VCaP (cell line): ENCODE measurements at regions not wholly inside any gene's neighbourhood (a gene's known extent, or its start where the extent isn't known, plus 50 kb on each side); places are given as distances from the start of the nearest gene placed in this dataset.

ENCODE experiments used
- H3K27ac ChIP-seq: fragments of 450-650 bp; 2 replicates; pipeline ENCODE4 v1.5.1; 2017
- TF ChIP-seq, protein P1 (sequence below): fragments of 450-650 bp; conservative IDR thresholded peaks from 2 replicates; pipeline ENCODE4 v1.5.1; 2017; ENCODE audit warnings: mild to moderate bottlenecking, moderate library complexity

DNA sequence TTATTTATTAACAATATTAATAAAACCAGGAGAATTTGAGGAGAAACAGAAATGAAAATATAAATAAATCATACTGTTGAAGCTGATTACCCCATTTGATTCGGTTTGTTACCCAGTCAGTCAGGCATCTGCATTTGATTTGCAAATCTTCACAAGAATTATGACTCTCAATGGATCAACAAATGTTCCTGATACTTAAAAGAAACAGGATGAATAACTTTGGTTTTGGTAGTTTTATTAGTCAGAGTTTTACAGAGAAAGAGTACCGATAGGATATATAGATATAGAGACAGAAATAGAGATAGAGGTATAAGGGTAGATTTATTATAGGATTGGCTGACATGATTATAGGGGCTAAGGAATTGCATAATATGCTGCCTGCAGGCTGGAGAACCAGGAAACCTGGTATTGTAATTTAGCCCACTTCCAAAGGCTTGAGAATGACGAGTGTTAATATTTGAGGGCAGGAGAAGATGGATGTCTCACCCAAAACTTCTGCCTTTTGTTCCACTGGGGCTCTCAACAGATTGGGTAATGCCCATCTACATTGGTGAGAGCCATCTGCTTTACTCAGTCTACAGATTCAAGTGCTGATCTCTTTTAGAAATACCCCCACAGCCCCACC lies 241.6 kb upstream of the COL8A1 start:
- TF ChIP-seq, protein P1, sequence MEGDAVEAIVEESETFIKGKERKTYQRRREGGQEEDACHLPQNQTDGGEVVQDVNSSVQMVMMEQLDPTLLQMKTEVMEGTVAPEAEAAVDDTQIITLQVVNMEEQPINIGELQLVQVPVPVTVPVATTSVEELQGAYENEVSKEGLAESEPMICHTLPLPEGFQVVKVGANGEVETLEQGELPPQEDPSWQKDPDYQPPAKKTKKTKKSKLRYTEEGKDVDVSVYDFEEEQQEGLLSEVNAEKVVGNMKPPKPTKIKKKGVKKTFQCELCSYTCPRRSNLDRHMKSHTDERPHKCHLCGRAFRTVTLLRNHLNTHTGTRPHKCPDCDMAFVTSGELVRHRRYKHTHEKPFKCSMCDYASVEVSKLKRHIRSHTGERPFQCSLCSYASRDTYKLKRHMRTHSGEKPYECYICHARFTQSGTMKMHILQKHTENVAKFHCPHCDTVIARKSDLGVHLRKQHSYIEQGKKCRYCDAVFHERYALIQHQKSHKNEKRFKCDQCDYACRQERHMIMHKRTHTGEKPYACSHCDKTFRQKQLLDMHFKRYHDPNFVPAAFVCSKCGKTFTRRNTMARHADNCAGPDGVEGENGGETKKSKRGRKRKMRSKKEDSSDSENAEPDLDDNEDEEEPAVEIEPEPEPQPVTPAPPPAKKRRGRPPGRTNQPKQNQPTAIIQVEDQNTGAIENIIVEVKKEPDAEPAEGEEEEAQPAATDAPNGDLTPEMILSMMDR: no peak
- H3K27ac ChIP-seq: no peak overlapping the region

DNA sequence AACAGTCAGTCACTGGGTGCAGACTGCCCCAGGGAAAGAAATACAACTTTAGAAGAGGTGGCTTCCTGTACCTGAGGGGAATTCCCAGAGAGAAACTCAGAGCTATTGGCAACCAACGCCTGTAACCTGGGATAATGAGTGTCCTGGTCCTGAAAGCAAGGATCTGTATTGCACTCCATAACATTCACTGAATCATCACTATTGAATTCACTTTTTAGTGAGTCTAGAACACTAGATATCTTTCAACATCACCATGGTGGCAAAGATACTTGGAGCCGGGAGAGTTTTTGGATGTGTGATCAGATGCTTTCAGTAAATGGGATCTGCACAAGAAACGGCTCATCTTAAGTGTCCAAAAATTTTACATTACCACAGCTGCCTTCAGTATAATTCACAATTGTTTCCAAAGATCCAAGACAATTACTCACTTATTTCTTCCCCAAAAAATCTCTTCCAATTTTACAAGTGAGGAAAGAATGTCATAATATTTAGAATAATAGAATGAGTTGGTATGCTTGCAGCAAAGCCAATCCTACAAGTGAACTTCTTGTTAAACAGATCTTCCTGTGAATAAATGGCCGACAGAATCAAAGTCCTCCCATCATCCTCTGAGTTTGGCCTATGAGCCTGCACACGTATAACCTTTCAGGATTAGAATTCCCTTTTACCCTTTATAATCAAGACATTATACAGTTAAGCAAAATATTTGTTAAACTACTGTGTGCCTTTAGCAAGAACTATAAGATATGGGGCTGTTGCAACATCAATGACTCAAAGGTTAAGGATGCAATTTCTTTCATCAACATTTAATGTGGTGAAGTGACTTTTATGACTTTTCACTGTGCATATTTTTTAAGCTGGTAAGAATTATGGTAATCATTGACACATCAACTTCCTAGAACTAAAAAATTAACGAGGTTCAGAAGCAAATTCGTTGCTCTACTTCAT lies 243.3 kb upstream of the COL8A1 start:
- TF ChIP-seq, protein P1: no peak
- H3K27ac ChIP-seq: no peak overlapping the region

DNA sequence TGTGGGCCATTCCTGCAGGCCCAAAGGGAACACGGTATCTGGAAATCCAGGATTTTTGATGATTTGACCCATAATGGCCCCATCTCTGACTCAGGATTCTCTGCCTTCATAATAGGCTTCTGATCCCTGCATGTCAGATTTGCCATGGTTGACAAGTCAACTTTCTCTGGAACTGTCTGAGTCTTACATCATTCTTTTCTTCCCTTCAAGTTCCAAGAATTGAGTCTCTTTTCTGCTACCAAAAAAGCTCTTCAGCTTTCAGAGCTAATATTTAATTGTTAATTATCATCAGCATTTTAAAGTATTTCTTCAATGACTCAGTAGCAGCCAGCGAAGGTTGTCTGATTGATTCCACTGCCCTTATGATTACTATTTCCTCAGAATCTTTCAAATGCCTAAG lies 244.4 kb upstream of the COL8A1 start:
- H3K27ac ChIP-seq: no peak overlapping the region
- TF ChIP-seq, protein P1: no peak

DNA sequence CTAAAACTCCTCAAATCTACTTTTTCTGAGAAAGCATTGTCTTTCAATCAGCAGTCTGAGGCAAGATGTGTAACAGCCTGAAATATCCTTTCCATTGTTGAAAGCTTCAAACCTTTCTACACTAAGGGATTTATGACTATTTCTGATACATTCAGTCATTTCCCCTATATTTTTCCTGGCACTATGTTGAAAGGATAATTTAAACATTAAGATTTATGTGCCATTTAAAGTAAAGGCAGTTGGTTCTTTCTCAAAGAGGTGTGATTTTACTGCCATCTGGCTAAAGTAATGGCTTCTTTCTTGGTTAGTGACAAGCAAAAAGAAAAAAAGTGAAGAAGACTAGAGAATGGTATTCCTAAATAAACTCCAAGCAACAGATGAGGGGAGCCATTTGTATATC lies 249.6 kb upstream of the COL8A1 start:
- TF ChIP-seq, protein P1: no peak
- no peak overlapping the region for H3K27ac ChIP-seq

- no peak overlapping the region for H3K27ac ChIP-seq
- TF ChIP-seq, protein P1: no peak
Measured at GRCh38 chr3:99384596-99384995, 253.8 kb upstream of the COL8A1 start.

- no peak overlapping the region for H3K27ac ChIP-seq
- TF ChIP-seq, protein P1: no peak
Measured at GRCh38 chr3:99376926-99377325, 261.5 kb upstream of the COL8A1 start.

- no peak overlapping the region for H3K27ac ChIP-seq
- TF ChIP-seq, protein P1: no peak
Measured at GRCh38 chr3:99373846-99374210, 264.6 kb upstream of the COL8A1 start.
